Liver (tissue), 8 donors: ENCODE measurements at regions not wholly inside any gene's neighbourhood (a gene's known extent, or its start where the extent isn't known, plus 50 kb on each side); places are given as distances from the start of the nearest gene placed in this dataset.

ENCODE experiments used
- DNase-seq: peaks from one replicate; pipeline ENCODE4 v3.0.0-alpha.2; 2017; ENCODE audit warnings: low spot score
- H3K27ac ChIP-seq, 2 donors: one replicate each; pipeline ENCODE4 v1.7.0; 2013; ENCODE audit warnings: inconsistent platforms in 2 of 2, low read length in 2 of 2, control low read depth in 1 of 2, low read depth in 1 of 2, mild to moderate bottlenecking in 1 of 2
- H3K27me3 ChIP-seq, 4 donors: one replicate each; pipeline versions ENCODE4 v1.6.1 to v1.7.0; 2013; ENCODE audit warnings: low read length in 3 of 4, inconsistent platforms in 1 of 4, mild to moderate bottlenecking in 1 of 4, moderate library complexity in 1 of 4; ENCODE audit not compliant: control insufficient read depth in 4 of 4, insufficient read depth in 4 of 4
- H3K36me3 ChIP-seq, 4 donors: one replicate each; pipeline versions ENCODE4 v1.6.1 to v1.7.0; 2013; ENCODE audit warnings: low read length in 3 of 4, mild to moderate bottlenecking in 3 of 4, low read depth in 1 of 4, moderate library complexity in 1 of 4; ENCODE audit not compliant: control insufficient read depth in 4 of 4, insufficient read depth in 3 of 4
- H3K4me1 ChIP-seq, 4 donors: one replicate each; pipeline versions ENCODE4 v1.6.1 to v1.7.0; 2013; ENCODE audit warnings: low read length in 3 of 4, mild to moderate bottlenecking in 3 of 4, moderate library complexity in 1 of 4; ENCODE audit not compliant: control insufficient read depth in 4 of 4, insufficient read depth in 4 of 4
- H3K4me3 ChIP-seq, 3 donors: one replicate each; pipeline versions ENCODE4 v1.6.1 to v1.7.0; 2013; ENCODE audit warnings: low read length in 3 of 3, control low read depth in 1 of 3, low read depth in 1 of 3, mild to moderate bottlenecking in 1 of 3
- H3K9ac ChIP-seq, 2 donors: one replicate each; pipeline ENCODE4 v1.7.0; 2013; ENCODE audit warnings: low read length in 2 of 2, mild to moderate bottlenecking in 2 of 2, moderate library complexity in 2 of 2, control low read depth in 1 of 2, low read depth in 1 of 2
- H3K9me3 ChIP-seq, 4 donors: one replicate each; pipeline versions ENCODE4 v1.6.1 to v1.7.0; 2013; ENCODE audit warnings: low read length in 3 of 4; ENCODE audit not compliant: control insufficient read depth in 4 of 4
- EGR1 ChIP-seq, 2 donors: IDR thresholded peaks; 2 replicates each; pipeline ENCODE4 v1.6.1; 2016 to 2018; ENCODE audit warnings: antibody characterized with exemption in 2 of 2, low read depth in 2 of 2
- FOXA1 ChIP-seq: IDR thresholded peaks from 2 replicates; pipeline ENCODE4 v1.6.1; 2016; ENCODE audit warnings: antibody characterized with exemption
- FOXA2 ChIP-seq: IDR thresholded peaks from 2 replicates; pipeline ENCODE4 v1.6.1; 2016; ENCODE audit warnings: antibody characterized with exemption
- GABPA ChIP-seq, 2 donors: IDR thresholded peaks in 1 of 2; conservative IDR thresholded peaks in 1 of 2; 2 replicates each; pipeline ENCODE4 v1.6.1; 2016; ENCODE audit warnings: antibody characterized with exemption in 2 of 2, mild to moderate bottlenecking in 1 of 2, moderate library complexity in 1 of 2
- HNF4A ChIP-seq, 2 donors: conservative IDR thresholded peaks; 2 replicates each; pipeline ENCODE4 v1.6.1; 2016; ENCODE audit warnings: antibody characterized with exemption in 2 of 2, mild to moderate bottlenecking in 2 of 2
- HNF4G ChIP-seq: IDR thresholded peaks from 2 replicates; pipeline ENCODE4 v1.6.1; 2016; ENCODE audit warnings: antibody characterized with exemption
- JUND ChIP-seq, 2 donors: IDR thresholded peaks; 2 replicates each; pipeline ENCODE4 v1.6.1; 2016; ENCODE audit warnings: antibody characterized with exemption in 2 of 2
- NR2F2 ChIP-seq: IDR thresholded peaks from 2 replicates; pipeline ENCODE4 v1.6.1; 2016; ENCODE audit warnings: antibody characterized with exemption
- RAD21 ChIP-seq, 2 donors: IDR thresholded peaks; 2 replicates each; pipeline ENCODE4 v1.6.1; 2016; ENCODE audit warnings: antibody characterized with exemption in 2 of 2, mild to moderate bottlenecking in 2 of 2
- RXRA ChIP-seq, 2 donors: IDR thresholded peaks; 2 replicates each; pipeline ENCODE4 v1.6.1; 2017 to 2018; ENCODE audit warnings: antibody characterized with exemption in 2 of 2, mild to moderate bottlenecking in 1 of 2
- SP1 ChIP-seq: IDR thresholded peaks from 2 replicates; pipeline ENCODE4 v1.6.1; 2018; ENCODE audit warnings: antibody characterized with exemption, mild to moderate bottlenecking
- TAF1 ChIP-seq: conservative IDR thresholded peaks from 2 replicates; pipeline ENCODE4 v1.6.1; 2016; ENCODE audit warnings: antibody characterized with exemption, mild to moderate bottlenecking
- YY1 ChIP-seq: IDR thresholded peaks from 2 replicates; pipeline ENCODE4 v1.6.1; 2016; ENCODE audit warnings: antibody characterized with exemption, mild to moderate bottlenecking
- WGBS: extraction: QIAGEN DNeasy Blood & Tissue Kit; methylation state at CpG from one replicate; pipeline ENCODE4 v1.1.7; 2013; 5-methylcytosine and 5-hydroxymethylcytosine counted together
- TF ChIP-seq, protein P1 (sequence below): IDR thresholded peaks from 2 replicates; pipeline ENCODE4 v1.6.1; 2016; ENCODE audit warnings: antibody characterized with exemption, mild to moderate bottlenecking
- TF ChIP-seq, protein P2 (sequence below): fragments of 150-350 bp; IDR thresholded peaks from 2 replicates; pipeline ENCODE4 v1.5.1; 2017; ENCODE audit warnings: improper control_type of control experiment, low read depth, low read length; ENCODE audit not compliant: missing input control
- TF ChIP-seq, protein P3 (sequence below): IDR thresholded peaks from 2 replicates; pipeline ENCODE4 v1.6.1; 2016; ENCODE audit warnings: antibody characterized with exemption
- TF ChIP-seq, protein P4 (sequence below): IDR thresholded peaks from 2 replicates; pipeline ENCODE4 v1.6.1; 2016; ENCODE audit warnings: antibody characterized with exemption
- TF ChIP-seq, protein P5 (sequence below): IDR thresholded peaks from 2 replicates; pipeline ENCODE4 v1.6.1; 2016; ENCODE audit warnings: antibody characterized with exemption
- donor health status: healthy.
- donor health status: healthy.
- donor health status: healthy.
- donor health status: healthy.
- donor health status: healthy.

DNA sequence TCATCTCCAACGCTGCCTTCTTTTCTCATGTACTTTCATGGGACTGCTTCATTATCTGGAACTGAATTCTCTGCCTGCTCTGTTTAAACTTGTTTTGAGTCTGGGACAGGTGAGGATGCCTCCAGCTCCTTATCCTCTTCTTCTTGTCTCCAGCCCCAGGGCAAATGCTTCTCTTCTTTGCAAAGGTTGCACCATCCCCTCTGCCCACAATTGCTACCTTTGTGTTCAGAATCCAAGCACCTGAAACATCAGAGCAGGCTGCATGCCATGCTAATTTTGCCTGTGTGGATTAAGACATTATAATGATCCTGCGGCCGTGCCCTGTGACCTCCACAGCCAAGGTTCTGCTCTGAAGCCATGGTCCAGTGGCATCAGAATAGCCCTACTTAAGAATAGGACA lies 309.5 kb downstream of the EPHA4 start:
- Histone ChIP-seq H3K36me3 (no peaks in the 10 kb centered on the region), H3K27ac (no peak overlapping the region), H3K27me3 (peaks cover 0 to 3% (median 0%) of the 10 kb centered on the region in 4 donors), H3K9me3 (no peaks in the 10 kb centered on the region), H3K4me1 (no peaks in the 10 kb centered on the region), H3K4me3 (no peak overlapping the region), H3K9ac (no peak overlapping the region)
- no peak for DNase-seq
- 91% methylated on average over 3 of the region's 3 CpGs for WGBS
- no peak for TF ChIP-seq RAD21 (IDR thresholded peaks at IDR 0.05)
- TF ChIP-seq, protein P1, sequence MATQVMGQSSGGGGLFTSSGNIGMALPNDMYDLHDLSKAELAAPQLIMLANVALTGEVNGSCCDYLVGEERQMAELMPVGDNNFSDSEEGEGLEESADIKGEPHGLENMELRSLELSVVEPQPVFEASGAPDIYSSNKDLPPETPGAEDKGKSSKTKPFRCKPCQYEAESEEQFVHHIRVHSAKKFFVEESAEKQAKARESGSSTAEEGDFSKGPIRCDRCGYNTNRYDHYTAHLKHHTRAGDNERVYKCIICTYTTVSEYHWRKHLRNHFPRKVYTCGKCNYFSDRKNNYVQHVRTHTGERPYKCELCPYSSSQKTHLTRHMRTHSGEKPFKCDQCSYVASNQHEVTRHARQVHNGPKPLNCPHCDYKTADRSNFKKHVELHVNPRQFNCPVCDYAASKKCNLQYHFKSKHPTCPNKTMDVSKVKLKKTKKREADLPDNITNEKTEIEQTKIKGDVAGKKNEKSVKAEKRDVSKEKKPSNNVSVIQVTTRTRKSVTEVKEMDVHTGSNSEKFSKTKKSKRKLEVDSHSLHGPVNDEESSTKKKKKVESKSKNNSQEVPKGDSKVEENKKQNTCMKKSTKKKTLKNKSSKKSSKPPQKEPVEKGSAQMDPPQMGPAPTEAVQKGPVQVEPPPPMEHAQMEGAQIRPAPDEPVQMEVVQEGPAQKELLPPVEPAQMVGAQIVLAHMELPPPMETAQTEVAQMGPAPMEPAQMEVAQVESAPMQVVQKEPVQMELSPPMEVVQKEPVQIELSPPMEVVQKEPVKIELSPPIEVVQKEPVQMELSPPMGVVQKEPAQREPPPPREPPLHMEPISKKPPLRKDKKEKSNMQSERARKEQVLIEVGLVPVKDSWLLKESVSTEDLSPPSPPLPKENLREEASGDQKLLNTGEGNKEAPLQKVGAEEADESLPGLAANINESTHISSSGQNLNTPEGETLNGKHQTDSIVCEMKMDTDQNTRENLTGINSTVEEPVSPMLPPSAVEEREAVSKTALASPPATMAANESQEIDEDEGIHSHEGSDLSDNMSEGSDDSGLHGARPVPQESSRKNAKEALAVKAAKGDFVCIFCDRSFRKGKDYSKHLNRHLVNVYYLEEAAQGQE = no peak
- no peak for TF ChIP-seq HNF4G
- TF ChIP-seq EGR1 (IDR thresholded peaks at IDR 0.05; ENCODE audit: low read depth in 2 of 2) = no peak
- TF ChIP-seq, protein P2, sequence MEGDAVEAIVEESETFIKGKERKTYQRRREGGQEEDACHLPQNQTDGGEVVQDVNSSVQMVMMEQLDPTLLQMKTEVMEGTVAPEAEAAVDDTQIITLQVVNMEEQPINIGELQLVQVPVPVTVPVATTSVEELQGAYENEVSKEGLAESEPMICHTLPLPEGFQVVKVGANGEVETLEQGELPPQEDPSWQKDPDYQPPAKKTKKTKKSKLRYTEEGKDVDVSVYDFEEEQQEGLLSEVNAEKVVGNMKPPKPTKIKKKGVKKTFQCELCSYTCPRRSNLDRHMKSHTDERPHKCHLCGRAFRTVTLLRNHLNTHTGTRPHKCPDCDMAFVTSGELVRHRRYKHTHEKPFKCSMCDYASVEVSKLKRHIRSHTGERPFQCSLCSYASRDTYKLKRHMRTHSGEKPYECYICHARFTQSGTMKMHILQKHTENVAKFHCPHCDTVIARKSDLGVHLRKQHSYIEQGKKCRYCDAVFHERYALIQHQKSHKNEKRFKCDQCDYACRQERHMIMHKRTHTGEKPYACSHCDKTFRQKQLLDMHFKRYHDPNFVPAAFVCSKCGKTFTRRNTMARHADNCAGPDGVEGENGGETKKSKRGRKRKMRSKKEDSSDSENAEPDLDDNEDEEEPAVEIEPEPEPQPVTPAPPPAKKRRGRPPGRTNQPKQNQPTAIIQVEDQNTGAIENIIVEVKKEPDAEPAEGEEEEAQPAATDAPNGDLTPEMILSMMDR = no peak
- TF ChIP-seq FOXA2 = no peak
- no peak for TF ChIP-seq JUND (IDR thresholded peaks at IDR 0.05)
- TF ChIP-seq NR2F2 = no peak
- no peak for TF ChIP-seq RXRA (IDR thresholded peaks at IDR 0.05)
- no peak for TF ChIP-seq FOXA1
- TF ChIP-seq, protein P3, sequence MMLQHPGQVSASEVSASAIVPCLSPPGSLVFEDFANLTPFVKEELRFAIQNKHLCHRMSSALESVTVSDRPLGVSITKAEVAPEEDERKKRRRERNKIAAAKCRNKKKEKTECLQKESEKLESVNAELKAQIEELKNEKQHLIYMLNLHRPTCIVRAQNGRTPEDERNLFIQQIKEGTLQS = no peak
- no peak for TF ChIP-seq TAF1
- no peak for TF ChIP-seq GABPA (IDR thresholded peaks at IDR 0.05 in 1 of 2, conservative IDR thresholded peaks at IDR 0.05 in 1 of 2)
- TF ChIP-seq, protein P4, sequence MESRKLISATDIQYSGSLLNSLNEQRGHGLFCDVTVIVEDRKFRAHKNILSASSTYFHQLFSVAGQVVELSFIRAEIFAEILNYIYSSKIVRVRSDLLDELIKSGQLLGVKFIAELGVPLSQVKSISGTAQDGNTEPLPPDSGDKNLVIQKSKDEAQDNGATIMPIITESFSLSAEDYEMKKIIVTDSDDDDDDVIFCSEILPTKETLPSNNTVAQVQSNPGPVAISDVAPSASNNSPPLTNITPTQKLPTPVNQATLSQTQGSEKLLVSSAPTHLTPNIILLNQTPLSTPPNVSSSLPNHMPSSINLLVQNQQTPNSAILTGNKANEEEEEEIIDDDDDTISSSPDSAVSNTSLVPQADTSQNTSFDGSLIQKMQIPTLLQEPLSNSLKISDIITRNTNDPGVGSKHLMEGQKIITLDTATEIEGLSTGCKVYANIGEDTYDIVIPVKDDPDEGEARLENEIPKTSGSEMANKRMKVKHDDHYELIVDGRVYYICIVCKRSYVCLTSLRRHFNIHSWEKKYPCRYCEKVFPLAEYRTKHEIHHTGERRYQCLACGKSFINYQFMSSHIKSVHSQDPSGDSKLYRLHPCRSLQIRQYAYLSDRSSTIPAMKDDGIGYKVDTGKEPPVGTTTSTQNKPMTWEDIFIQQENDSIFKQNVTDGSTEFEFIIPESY = no peak
- no peak for TF ChIP-seq SP1
- TF ChIP-seq YY1 = no peak
- TF ChIP-seq, protein P5, sequence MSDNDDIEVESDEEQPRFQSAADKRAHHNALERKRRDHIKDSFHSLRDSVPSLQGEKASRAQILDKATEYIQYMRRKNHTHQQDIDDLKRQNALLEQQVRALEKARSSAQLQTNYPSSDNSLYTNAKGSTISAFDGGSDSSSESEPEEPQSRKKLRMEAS = no peak
- TF ChIP-seq HNF4A (conservative IDR thresholded peaks at IDR 0.05) = no peak
